DND-41 (cell line): ENCODE measurements at regions not wholly inside any gene's neighbourhood (a gene's known extent, or its start where the extent isn't known, plus 50 kb on each side); places are given as distances from the start of the nearest gene placed in this dataset.

Experiments used
- CTCF ChIP-seq: IDR thresholded peaks from 2 replicates; pipeline ENCODE4 v1.5.1; 2012; ENCODE audit warnings: borderline replicate concordance, low read length, moderate library complexity, mild to moderate bottlenecking; ENCODE audit not compliant: poor library complexity, severe bottlenecking; ENCODE audit errors: extremely low read depth
- EZH2 ChIP-seq: IDR thresholded peaks from 3 replicates; pipeline ENCODE4 v1.6.1; 2012; ENCODE audit warnings: borderline replicate concordance, low read depth, mild to moderate bottlenecking, moderate library complexity, low read length, inconsistent platforms; ENCODE audit not compliant: severe bottlenecking

GRCh38 chr17:13182854-13183253 is 165.0 kb upstream of the ELAC2 start:
- TF ChIP-seq CTCF = no peak
- no peak for TF ChIP-seq EZH2
